ENCODE measurements at regions not wholly inside any gene's neighbourhood (a gene's known extent, or its start where the extent isn't known, plus 50 kb on each side); places are given as distances from the start of the nearest gene placed in this dataset.

DNA sequence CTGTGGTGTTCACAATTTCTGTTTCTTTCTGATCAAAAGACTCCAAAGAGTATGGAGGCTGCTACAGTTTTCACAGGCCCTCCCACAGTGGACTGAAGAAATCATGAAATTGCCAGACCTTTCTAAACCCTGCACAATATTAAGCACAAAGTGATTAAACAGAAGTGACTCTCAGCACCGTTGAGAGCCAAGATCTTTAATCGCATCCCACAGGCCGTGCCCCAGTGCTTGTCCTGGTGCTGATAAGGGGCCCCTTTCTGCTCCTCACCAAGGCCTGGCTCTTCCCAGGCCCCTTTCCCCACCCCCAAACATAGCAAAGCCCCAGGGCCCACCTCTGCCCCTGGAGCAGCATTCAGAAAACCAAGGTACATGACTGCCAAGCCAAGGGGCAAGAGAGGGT is 57.4 kb upstream of the BMAL1 start:
- no peak for DNase-seq (ENCODE audit: low spot score)

DNA sequence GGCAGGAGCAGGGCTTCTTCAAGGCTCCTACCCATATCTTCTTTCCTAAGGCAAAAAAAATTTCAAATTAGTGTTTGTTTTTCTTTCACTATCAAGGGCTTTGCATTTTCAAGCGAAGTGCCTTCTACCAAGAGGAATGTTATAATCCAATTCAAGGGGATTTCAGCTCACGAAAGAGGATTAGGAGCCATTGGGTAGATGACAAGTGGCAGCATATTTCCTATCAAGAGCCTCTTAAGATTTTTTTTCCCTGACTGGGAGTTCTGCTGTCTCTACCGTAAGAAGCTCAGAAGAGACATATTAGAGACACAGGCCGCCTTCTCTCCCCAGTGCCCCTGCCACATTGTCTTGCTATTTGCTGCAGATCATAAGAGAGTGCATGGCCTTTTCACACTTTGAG is 55.9 kb upstream of the BMAL1 start:
- no peak for DNase-seq (ENCODE audit: low spot score)

GRCh38 chr11:13222285-13222684 is 55.3 kb upstream of the BMAL1 start:
- no peak for DNase-seq (ENCODE audit: low spot score)

- no peak for DNase-seq (ENCODE audit: low spot score)
Measured at GRCh38 chr11:13223112-13223511, 54.5 kb upstream of the BMAL1 start.

GRCh38 chr11:13224324-13224723 is 53.3 kb upstream of the BMAL1 start:
- DNase-seq (ENCODE audit: low spot score): no peak

GRCh38 chr11:13225038-13226001 is 52.3 kb upstream of the BMAL1 start:
- no peak for DNase-seq (ENCODE audit: low spot score)

- DNase-seq (ENCODE audit: low spot score): no peak
Measured at GRCh38 chr11:13227676-13228255, 49.8 kb upstream of the BMAL1 start.
